Gastrocnemius medialis (tissue), 4 donors: ENCODE measurements at regions not wholly inside any gene's neighbourhood (a gene's known extent, or its start where the extent isn't known, plus 50 kb on each side); places are given as distances from the start of the nearest gene placed in this dataset.

Source experiments
- CTCF ChIP-seq, 5 experiments: fragments of 450-650 bp in 3 of 5; fragments of 200-600 bp in 2 of 5; sonication (generic) in 2 of 5; IDR thresholded peaks in 4 of 5; conservative IDR thresholded peaks in 1 of 5; 1 replicate in 4 of 5; 2 replicates in 1 of 5; pipeline ENCODE4 v1.5.1; 2016 to 2019; ENCODE audit warnings: antibody characterized with exemption in 5 of 5, mild to moderate bottlenecking in 3 of 5, moderate library complexity in 3 of 5
- POLR2A ChIP-seq, 2 donors: fragments of 450-650 bp; IDR thresholded peaks; one replicate each; pipeline ENCODE4 v1.6.1; 2017; ENCODE audit warnings: antibody characterized with exemption in 2 of 2, mild to moderate bottlenecking in 2 of 2, moderate library complexity in 2 of 2

GRCh38 chr10:6840201-6840691 is 260.2 kb upstream of the PRKCQ start:
- TF ChIP-seq CTCF (IDR thresholded peaks at IDR 0.05 in 4 of 5, conservative IDR thresholded peaks at IDR 0.05 in 1 of 5) (no peak), POLR2A (IDR thresholded peaks at IDR 0.05) (no peak)
